GM04503 (cell line): ENCODE measurements at regions not wholly inside any gene's neighbourhood (a gene's known extent, or its start where the extent isn't known, plus 50 kb on each side); places are given as distances from the start of the nearest gene placed in this dataset.
A peak's percentile ranks its signal among the peaks of the same experiment; 100 is the strongest.
"Not testable (repeated sequence)": the region's sequence is repeated elsewhere in the genome, so short reads cannot be mapped to it uniquely, and the experiment has no call there.

ENCODE experiments used
- DNase-seq: peaks from one replicate; pipeline ENCODE4 v3.0.0-alpha.2; 2012; ENCODE audit warnings: low read depth

DNA sequence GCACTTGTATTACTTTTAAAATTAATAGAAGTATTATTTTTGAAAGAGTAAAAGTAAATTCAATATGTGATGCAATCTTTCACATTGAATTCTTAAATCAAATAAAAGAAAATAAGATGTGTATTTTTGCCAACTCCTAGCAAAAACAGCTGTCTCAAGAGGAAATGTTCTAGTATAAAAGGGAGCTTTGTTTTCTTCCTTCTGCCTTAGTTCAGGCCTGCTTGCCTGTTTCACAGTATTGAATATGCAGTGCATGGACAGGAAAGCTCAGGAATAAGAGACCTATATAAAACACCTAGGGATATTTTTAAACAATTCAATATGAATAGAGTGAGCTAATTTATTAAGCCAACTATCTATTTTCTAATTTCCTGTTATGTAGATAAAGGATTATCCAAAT, 294.8 kb upstream of the G2E3 start:
- no peak for DNase-seq

DNA sequence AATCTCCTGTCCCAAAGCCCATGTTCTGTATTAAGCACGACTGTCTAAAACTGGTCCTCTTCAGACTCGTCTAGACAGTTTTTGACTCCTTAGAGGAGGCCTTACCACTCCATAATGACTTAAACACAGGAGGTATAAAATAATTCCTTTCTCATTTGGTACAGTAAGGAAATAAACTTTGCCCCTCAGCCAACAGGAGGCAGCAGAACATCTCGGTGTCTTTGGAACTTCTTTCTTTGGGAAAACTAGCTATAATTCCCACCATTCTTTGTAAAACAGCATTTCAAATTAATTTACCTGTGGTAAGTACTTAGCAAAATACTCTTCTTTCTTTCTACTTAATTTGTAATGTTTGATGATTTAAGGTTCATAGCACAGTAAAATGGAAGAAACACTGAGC, 292.7 kb upstream of the G2E3 start:
- no peak for DNase-seq

DNA sequence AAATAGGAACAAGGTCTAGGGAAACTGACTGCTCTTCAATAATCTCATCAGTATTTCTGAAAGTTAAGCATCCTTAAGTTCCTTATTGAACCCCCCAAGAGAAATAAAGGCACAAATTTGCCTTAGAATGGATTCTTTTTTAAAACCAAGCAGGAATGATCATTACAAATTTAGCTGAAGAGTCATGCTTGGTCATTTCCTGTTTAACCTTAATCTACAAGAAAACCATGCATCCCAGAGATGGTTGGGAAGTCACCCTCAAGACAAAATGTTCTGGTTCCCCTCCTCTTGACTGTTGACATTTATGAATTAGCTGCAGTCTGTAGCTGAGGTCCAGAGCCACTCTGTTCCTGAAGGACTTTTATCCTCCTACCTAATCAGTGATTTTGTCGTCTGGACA, 291.8 kb upstream of the G2E3 start:
- no peak for DNase-seq

DNA sequence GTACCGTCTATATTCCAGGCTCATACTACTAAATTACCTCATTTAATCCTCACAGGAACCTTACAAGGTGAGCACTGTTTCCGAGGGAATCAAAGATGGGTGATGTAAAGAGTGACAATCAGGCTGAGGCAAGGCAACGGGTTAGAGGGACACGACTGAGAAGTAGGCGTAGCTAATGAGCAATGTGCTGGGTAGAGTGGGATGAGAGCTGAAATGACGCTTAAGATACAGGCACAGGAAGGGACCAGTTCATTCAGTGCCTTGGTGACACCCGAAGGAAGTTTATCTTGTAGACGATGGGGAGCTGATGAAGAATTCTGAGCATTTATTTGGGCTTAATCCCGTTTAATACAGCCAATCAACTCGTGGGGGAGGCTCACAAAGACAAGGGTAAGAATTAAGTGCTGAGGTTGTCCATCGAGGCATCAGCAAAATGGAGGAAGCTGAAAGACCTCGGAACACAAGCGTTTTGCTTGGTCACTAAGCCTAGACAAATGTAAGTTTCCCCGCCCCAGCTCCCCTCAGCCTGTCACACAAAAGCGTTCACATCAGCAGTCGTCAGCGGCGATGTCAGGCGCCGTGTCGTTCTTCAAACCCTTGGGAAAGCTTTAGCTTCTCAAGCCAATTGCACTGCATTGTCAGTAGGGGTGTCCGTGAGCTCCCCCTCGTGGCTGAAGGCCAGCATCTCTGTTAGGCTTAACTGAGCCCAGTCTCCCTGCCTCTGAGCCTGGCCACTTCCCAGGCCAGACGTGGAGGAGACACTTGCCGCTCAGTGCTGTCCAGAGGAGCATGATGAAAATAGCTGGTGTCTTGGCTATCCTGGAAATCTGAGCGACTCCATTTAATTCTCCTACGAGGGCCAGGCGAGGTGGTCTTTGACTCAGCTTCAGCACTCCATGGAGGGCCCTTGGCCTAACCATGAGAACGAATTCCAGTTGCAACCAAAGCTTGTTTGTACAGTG, 288.5 kb upstream of the G2E3 start:
- DNase-seq, result peak; percentile 23

DNA sequence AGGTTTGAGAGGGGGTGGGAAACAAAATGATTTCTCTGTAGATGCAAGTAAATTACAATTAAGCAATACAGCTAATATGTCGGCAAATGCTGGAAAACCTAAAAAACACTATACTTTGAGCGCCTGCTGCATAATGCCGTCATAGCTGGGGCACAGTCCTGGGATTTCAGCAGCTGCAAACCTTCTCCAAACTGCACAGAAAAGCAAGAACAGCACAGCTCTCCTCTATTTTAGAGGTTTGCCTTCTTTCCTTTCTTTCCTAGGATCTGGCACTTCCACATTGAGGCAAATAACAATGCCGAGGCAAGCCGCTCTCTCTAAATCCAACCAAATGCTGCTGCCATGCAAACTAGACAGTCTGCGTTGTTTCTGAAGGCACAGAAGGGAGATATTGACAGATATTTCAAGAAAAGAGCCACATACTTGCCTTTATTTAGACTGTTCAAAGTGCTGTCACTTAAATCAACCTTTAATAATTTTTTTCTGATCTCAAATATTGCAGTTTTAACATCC, 287.1 kb upstream of the G2E3 start:
- no peak for DNase-seq

DNA sequence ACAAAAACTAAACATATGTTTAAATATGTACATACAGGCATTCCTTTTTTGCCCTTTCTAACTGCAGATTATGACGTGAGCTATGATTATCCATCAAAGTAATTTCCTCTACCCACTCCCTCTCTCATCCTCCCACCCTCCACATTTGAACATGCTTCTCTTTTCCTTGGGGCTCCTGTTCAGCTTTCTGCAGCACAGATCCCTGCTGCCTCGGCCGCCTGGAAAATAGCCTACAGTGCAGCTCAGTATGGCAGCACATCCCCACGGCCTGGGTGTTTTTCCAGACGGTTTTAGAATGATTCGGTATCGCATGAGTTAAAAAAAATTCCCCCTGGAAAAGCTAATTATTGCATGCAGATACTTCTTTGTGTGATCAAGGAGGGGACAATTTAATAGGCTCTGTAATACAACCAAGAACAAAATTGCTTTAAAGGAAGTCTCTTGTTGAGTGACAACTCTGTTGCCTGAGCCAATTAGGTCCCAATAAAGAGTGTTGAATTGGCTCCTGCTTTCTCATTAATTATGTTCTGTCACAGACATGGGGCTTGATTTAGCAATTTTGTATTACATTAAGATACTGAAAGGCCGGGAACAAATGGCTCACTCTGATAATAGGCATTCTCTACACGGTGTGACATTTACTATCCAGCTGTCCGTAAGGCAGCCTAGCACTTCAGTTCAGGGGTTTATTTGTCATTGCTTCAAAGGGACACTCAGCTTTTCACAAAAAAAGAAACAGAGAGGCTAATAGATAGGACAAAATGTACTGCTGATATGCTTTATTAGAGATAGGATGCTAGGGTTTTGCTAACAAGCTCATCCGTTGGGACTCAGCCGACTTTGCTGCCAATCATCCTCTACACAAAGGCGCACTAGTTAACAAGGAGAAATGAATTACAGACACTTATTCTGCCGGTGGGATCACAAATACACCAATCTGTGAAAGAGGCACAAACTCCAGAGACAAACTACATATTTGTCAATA, 285.8 kb upstream of the G2E3 start:
- DNase-seq, result no peak

DNA sequence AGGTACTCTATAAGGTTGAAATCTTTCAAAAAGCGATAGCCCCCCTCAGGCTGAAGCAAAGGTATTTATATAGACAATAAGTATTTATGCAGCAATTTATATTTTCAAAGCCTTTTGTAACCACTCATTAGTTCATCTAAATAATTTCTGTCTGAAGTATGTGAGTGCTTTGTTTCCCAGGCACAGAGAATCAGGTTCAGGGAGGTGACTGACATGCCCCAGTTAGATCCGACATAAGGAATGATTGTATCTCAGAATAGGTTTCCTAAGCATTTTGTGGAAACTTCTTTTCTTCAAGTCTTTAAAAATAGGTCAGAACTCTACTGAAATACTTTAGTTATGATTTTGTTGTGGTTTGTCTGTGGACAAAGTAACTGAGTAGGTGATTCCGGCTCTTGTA, 283.4 kb upstream of the G2E3 start:
- DNase-seq, result no peak

DNA sequence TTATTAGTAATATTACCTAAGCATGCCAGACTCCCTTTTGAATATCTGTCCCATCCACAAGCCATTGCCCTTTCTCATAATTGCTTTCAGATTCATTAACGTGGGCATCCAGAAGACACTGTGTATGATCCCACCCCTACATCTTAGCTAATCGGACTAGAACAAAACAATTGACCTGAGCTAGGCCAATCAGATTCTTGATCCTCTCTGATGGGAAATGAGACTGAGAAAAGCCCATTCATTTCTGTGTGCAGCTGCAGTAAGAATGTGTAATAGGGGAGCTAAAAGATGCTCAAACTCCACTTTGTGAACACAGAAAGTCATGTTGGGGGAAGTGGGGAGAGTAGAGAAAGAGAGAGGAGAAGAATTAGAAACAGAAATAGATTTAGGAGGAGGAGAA, 281.7 kb upstream of the G2E3 start:
- no peak for DNase-seq

DNA sequence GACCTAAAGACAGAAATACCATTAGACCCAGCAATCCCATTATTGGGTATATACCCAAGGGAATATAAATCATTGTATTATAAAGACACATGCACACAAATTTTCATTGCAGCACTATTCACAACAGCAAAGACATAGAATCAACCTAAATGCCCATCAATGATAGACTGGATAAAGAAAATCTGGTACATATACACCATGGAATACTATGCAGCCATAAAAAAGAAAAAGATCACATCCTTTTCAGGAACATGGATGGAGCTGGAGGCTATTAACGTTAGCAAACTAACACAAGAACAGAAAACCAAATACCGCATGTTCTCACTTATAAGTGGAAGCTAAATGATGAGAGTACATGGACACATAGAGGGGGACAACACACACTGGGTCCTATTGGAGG, 280.1 kb upstream of the G2E3 start:
- not testable (repeated sequence) for DNase-seq

DNA sequence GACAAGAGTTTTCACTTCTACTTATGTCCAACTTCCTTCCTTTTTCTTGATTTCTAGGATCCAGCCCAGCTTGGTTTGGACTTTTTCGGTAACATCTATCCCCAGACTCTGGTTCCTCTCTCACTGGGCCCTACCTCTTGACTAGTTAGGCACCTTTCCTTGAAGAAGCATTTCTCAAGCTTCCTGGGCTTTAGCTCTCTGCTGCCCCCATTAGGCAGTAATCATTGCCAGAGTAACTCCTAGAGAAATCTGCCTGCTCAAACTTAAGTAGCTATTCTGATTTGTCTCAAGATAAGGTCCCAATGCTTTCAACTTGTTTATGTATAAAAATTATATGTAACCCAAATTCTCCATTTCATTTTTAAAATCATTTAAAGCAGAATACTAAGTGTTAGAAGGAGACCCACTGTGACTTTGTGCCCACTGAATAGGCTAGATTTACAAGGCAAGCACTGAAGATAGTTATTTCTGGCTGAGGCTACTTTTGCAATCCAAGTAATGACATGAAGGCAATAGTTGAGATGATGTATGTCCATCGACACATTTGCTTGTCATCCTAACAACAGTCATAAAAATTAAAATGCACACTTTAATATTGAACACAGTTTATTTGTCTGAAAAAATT, 275.0 kb upstream of the G2E3 start:
- no peak for DNase-seq

DNA sequence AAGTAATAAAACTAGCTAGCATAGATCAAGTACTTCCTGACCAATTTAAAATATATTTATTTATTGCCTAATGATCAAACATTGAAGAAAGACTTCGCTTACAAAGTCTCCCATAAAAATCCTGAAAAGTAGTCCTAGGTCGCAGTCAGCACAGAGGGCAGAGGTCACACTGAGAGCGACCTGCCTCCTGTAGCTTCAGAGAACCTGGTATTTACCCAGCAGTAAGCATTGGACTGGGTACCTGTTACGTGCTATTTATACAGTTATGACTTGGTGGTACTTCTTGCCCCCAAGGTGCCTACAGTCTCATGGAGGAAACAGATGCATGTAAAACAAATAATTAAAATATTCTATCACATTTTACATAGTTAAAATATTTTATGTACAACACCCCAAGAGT, 274.1 kb upstream of the G2E3 start:
- DNase-seq, result no peak

DNA sequence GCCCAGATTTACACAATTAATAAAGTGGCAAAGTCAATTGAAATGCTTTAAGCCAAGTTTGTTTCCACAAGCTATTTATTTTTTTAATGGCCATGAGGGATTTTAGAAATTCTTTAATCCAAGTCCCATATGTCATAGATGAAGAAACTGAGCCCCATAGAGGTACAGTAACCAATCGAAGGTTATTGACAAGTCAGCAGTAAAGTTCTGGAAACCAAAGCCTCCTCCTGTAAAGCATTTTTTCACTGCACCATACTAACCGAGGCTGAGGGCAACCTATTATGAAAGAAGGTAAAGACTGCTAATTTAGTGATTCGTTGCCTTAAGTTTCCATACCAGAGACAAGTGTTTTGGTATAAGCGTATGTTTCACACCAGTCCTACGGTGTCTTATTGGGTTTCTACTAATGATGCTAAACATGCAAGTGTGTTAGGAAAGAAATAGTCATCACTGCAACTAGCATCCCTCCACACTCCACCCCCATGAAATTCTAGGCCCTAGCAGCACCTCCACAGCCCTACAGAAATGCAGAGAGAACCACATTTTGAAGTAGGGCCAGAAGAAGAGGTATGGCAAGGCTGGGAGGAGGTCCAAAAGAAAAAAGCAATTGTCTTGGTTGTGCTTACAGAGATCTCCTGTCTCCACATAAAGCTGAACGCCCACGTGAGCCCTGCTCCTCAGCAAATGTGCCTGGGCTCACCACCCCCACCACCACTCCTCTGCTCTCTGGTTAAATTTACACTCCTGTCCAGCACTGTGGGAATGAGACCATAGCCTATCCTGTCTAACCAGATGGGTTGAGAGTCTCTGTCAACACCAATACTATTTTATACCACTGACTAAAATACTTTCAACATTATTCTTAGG, 271.1 kb upstream of the G2E3 start:
- no peak for DNase-seq

DNA sequence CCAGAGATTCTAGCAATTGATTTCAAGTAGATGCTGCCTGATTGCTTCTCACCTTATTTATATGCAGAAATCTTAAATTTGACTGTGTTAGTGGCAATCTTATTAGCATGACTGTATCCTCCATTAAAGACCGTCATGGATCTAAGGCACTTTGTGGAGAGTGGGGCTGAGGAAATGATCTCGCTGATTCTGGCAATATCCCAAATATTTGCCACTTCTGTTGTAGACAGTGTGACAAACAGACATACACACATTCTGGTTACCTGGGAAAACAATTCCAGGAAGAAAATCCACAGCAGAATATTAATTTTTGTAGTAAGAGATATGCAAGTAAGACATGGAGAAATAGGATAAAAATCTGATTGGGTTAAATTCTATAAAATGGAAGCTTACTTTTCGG, 269.0 kb upstream of the G2E3 start:
- DNase-seq, result no peak

DNA sequence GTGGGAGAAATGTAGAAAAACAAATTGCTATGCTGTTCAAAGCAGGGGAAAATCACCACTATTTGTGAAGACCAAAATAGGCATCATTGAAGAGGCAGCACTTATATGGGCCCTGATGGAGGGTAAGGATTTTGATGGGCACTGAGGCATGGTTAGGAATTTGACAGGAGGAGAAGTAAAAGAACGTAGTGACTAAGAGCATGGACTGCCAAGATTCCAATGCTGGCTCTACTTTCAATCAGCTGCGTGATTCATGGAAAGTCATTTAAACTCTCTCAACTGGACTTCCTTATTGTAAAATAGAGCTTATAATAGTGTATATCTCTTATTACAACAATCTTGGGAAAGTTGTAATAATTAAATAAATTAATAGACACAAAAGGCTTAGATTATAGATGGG, 267.7 kb upstream of the G2E3 start:
- peak; percentile 23 for DNase-seq

DNA sequence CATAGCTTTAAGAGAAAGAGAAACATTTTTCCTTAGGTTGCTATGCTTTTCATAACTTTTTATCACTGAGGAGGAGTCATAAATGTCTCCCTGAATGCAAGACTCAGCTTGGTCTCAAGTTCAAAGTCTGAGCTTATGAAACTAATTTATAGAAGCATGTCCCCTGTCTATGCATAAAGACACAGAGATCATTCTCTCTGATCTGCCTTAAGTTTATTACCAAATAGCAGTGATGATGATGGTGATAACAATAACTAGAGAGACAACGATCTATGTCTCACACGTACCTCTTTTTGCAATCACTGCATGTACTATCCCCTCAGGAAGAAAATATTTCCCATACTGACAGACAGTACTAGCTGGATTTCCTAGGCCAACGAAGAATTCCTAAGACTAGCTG, 266.4 kb upstream of the G2E3 start:
- no peak for DNase-seq

DNA sequence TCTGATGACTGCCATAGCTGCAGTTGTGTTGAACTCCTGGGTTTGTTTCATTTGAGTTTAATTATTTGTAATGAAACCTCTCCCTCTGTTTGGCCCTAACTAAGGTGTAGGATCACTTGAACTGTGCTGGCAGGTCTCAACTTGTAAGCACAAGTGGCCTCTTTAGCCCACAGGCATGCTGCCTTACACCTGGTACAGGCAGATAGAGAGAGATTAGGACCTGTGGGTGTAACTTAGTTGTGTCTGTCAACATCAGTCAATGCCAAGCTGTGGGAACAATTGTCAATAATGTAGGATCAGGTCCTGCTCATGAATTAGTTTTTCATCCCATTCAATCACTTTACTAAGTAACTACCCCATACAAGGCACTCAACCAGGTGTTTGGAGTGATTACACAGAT, 263.0 kb upstream of the G2E3 start:
- DNase-seq, result no peak

DNA sequence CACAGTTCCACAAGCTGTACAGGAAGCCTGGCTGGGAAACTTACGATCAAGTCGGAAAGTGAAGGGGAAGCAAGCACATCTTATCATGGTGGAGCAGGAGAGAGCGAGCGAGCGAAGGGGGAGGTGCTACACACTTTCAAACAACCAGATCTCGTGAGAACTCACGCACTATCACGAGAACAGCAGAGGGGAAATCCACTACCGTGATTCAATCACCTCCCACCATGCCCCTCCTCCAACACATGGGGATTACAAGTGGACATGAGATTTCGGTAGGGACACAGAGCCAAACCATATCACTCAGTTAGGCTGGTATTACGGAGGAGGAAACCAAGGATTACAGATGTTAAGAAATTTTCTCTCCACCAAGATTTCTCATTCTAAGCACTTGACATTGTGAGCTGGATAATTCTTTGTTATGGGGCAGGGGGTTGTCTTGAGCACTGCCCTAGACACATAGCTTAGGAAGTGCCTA, 262.0 kb upstream of the G2E3 start:
- no peak for DNase-seq

DNA sequence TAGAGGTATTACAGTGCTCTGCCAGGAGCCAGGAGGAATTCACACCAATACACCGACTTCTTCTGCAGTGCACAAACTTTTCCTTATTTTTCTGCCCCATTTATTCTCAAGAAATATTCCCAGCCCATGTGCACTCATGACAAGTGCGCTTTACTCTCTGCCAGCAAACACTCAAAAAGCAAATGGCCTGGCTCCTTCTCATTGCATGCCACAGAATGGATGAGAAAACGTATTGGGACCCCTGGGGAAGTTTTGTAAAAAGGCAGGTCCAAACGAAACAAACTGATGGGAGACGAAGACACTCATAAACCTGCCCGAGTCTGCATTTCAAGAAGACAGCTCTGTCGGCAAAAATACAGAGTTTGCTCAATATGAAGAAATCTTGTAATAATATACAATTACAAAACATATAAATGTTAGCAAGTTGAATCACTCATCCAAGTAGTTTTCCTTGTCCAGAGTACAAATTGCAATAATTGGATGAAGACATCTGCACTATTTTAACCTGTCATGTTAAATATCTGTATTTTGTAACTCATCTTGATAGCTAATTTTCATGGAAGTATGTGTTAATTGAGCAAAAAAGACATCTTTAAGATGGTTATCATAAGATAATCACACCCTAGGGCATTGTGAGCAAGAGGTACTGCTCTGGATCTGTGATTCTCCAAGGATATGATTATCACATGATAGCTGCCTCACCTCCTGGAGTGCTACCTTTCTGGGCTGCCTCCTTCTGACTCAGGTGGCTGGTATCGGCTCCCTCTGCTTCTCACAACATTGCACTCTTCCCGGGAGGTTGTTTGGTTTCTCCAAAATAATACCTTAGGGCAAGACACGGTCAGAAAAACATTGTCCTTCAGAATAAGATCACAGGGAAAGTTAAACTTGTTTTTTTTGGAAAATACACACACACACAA, 260.8 kb upstream of the G2E3 start:
- DNase-seq, result no peak

DNA sequence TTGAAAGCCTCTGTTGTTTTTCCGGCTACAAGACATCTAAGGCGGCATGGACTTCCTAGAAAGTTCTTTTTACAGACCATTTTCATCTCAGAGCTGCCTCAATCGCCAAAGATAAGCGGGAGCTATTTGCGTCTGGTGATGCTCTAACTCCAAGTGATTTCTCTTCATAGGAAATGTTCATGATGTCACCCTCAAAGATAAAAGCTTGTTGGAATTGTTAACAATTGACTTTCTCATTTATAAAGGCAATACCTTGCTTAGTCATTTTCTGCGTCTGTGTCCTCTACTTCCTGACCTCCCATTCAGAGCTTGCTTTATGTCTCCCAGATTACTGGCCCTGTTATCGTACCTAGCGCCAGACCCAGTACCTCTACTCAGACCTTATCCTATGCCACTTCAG, 259.0 kb upstream of the G2E3 start:
- DNase-seq, result no peak

DNA sequence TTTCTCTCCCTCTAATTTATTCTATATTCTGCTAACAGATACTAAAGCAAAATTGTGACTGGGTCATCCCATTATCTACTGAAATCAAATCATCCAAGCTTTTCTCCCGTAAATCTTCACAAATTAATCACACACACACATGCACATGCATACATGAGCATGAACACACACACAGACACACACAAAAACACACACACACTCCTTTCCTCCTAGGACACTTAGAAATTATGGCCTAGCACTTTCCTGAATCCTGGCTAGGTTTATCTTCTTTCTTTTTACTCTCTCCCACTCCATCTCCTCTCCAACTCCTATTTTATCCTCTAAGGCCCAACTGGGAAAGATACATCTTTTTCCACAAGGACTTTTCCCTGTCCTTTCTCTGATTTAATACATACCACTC, 255.6 kb upstream of the G2E3 start:
- no peak for DNase-seq
